ENCODE measurements at regions not wholly inside any gene's neighbourhood (a gene's known extent, or its start where the extent isn't known, plus 50 kb on each side); places are given as distances from the start of the nearest gene placed in this dataset.
A peak's percentile ranks its signal among the peaks of the same experiment; 100 is the strongest.
"Not testable (repeated sequence)": the region's sequence is repeated elsewhere in the genome, so short reads cannot be mapped to it uniquely, and the experiment has no call there.

GRCh38 chr1:14380408-14380807 lies 218.1 kb upstream of the KAZN start:
- in situ Hi-C loops (cut with HindIII; ENCODE audit: low pct_unique_long_range_greater_than_20kb, low sequenced_read_pairs), result no loop called here
- no peak for DNase-seq (ENCODE audit: low read depth, low spot score)

GRCh38 chr1:14390816-14391215 lies 207.7 kb upstream of the KAZN start:
- no peak for DNase-seq (ENCODE audit: low read depth, low spot score)
- in situ Hi-C loops (cut with HindIII; ENCODE audit: low pct_unique_long_range_greater_than_20kb, low sequenced_read_pairs), result no loop called here

- in situ Hi-C loops (cut with HindIII; ENCODE audit: low pct_unique_long_range_greater_than_20kb, low sequenced_read_pairs), result no loop called here
- DNase-seq (ENCODE audit: low read depth, low spot score), result no peak
Measured at GRCh38 chr1:14392161-14392858, 206.2 kb upstream of the KAZN start.

- in situ Hi-C loops (cut with HindIII; ENCODE audit: low pct_unique_long_range_greater_than_20kb, low sequenced_read_pairs), result no loop called here
- no peak for DNase-seq (ENCODE audit: low read depth, low spot score)
Measured at GRCh38 chr1:14392859-14393365, 205.6 kb upstream of the KAZN start.

- in situ Hi-C loops (cut with HindIII; ENCODE audit: low pct_unique_long_range_greater_than_20kb, low sequenced_read_pairs), result no loop called here
- no peak for DNase-seq (ENCODE audit: low read depth, low spot score)
Measured at GRCh38 chr1:14396100-14396499, 202.4 kb upstream of the KAZN start.

GRCh38 chr1:14403961-14404645 lies 194.4 kb upstream of the KAZN start:
- no peak for DNase-seq (ENCODE audit: low read depth, low spot score)
- in situ Hi-C loops (cut with HindIII; ENCODE audit: low pct_unique_long_range_greater_than_20kb, low sequenced_read_pairs), result no loop called here

- DNase-seq (ENCODE audit: low read depth, low spot score), result no peak
- in situ Hi-C loops (cut with HindIII; ENCODE audit: low pct_unique_long_range_greater_than_20kb, low sequenced_read_pairs), result no loop called here
Measured at GRCh38 chr1:14404862-14405301, 193.6 kb upstream of the KAZN start.

- in situ Hi-C loops (cut with HindIII; ENCODE audit: low pct_unique_long_range_greater_than_20kb, low sequenced_read_pairs), result no loop called here
Measured at GRCh38 chr1:14412235-14412634, 186.2 kb upstream of the KAZN start.

GRCh38 chr1:14413819-14414490 lies 184.5 kb upstream of the KAZN start:
- in situ Hi-C loops (cut with HindIII; ENCODE audit: low pct_unique_long_range_greater_than_20kb, low sequenced_read_pairs), result no loop called here
- DNase-seq (ENCODE audit: low read depth, low spot score), result peak; percentile 55

More at GRCh38 chr1:14412235-14412634, 186.2 kb upstream of the KAZN start:
- DNase-seq (ENCODE audit: low read depth, low spot score), result no peak

- peak; percentile 20 for DNase-seq (ENCODE audit: low read depth, low spot score)
Measured at GRCh38 chr1:14415396-14415795, 183.1 kb upstream of the KAZN start.

GRCh38 chr1:14419778-14420218 lies 178.7 kb upstream of the KAZN start:
- DNase-seq (ENCODE audit: low read depth, low spot score); in situ Hi-C loops (cut with HindIII; ENCODE audit: low pct_unique_long_range_greater_than_20kb, low sequenced_read_pairs): not testable (repeated sequence)

More at GRCh38 chr1:14415396-14415795, 183.1 kb upstream of the KAZN start:
- in situ Hi-C loops (cut with HindIII; ENCODE audit: low pct_unique_long_range_greater_than_20kb, low sequenced_read_pairs), result no loop called here

- in situ Hi-C loops (cut with HindIII; ENCODE audit: low pct_unique_long_range_greater_than_20kb, low sequenced_read_pairs), result no loop called here
- DNase-seq (ENCODE audit: low read depth, low spot score), result no peak
Measured at GRCh38 chr1:14420686-14421085, 177.8 kb upstream of the KAZN start.

GRCh38 chr1:14421295-14421976 lies 177.0 kb upstream of the KAZN start:
- in situ Hi-C loops (cut with HindIII; ENCODE audit: low pct_unique_long_range_greater_than_20kb, low sequenced_read_pairs), result no loop called here
- DNase-seq (ENCODE audit: low read depth, low spot score), result no peak

- DNase-seq (ENCODE audit: low read depth, low spot score), result peak; percentile 13
- in situ Hi-C loops (cut with HindIII; ENCODE audit: low pct_unique_long_range_greater_than_20kb, low sequenced_read_pairs), result no loop called here
Measured at GRCh38 chr1:14421977-14422609, 176.4 kb upstream of the KAZN start.

GRCh38 chr1:14424325-14425002 lies 174.0 kb upstream of the KAZN start:
- in situ Hi-C loops (cut with HindIII; ENCODE audit: low pct_unique_long_range_greater_than_20kb, low sequenced_read_pairs), result no loop called here
- no peak for DNase-seq (ENCODE audit: low read depth, low spot score)

GRCh38 chr1:14426854-14427253 lies 171.6 kb upstream of the KAZN start:
- no peak for DNase-seq (ENCODE audit: low read depth, low spot score)
- in situ Hi-C loops (cut with HindIII; ENCODE audit: low pct_unique_long_range_greater_than_20kb, low sequenced_read_pairs), result no loop called here

GRCh38 chr1:14429577-14429976 lies 168.9 kb upstream of the KAZN start:
- no peak for DNase-seq (ENCODE audit: low read depth, low spot score)
- in situ Hi-C loops (cut with HindIII; ENCODE audit: low pct_unique_long_range_greater_than_20kb, low sequenced_read_pairs), result no loop called here
